Adrenal gland (tissue), 9 donors: ENCODE measurements at regions not wholly inside any gene's neighbourhood (a gene's known extent, or its start where the extent isn't known, plus 50 kb on each side); places are given as distances from the start of the nearest gene placed in this dataset.
A peak's percentile ranks its signal among the peaks of the same experiment; 100 is the strongest.

Experiments used
- DNase-seq, 7 donors: peaks; one replicate each; pipeline ENCODE4 v3.0.0-alpha.2; 2019 to 2020
- H3K27ac ChIP-seq, 5 donors: fragments of 200-600 bp; sonication (generic) in 4 of 5; 1 replicate in 3 of 5; 2 replicates in 2 of 5; pipeline versions ENCODE4 v1.5.1 to v1.8.0; 2016 to 2020; ENCODE audit warnings: mild to moderate bottlenecking in 1 of 5
- H3K27me3 ChIP-seq: fragments of 200-600 bp; 2 replicates; pipeline ENCODE4 v1.8.0; 2021
- H3K36me3 ChIP-seq, 2 donors: fragments of 200-600 bp; replicated peaks in 1 of 2; 1 replicate in 1 of 2; 2 replicates in 1 of 2; pipeline versions ENCODE4 v1.5.1 to v1.8.0; 2018 to 2022
- H3K4me1 ChIP-seq, 2 donors: fragments of 200-600 bp; replicated peaks in 1 of 2; 1 replicate in 1 of 2; 2 replicates in 1 of 2; pipeline versions ENCODE4 v1.5.1 to v1.8.0; 2018 to 2021
- H3K4me3 ChIP-seq, 4 donors: fragments of 200-600 bp; sonication (generic) in 3 of 4; one replicate each; pipeline ENCODE4 v1.5.1; 2016 to 2018
- H3K9me3 ChIP-seq, 3 donors: fragments of 200-600 bp; sonication (generic) in 1 of 3; replicated peaks in 1 of 3; 1 replicate in 2 of 3; 2 replicates in 1 of 3; pipeline versions ENCODE4 v1.5.1 to v1.8.0; 2016 to 2021
- CTCF ChIP-seq, 6 experiments: fragments of 450-650 bp in 4 of 6; fragments of 200-600 bp in 2 of 6; sonication (generic) in 1 of 6; IDR thresholded peaks; 1 replicate in 5 of 6; 2 replicates in 1 of 6; pipeline versions ENCODE4 v1.5.1 to v1.8.0; 2016 to 2021; ENCODE audit warnings: antibody characterized with exemption in 6 of 6, mild to moderate bottlenecking in 2 of 6, moderate library complexity in 1 of 6
- POLR2A ChIP-seq, 2 donors: fragments of 450-650 bp; IDR thresholded peaks; one replicate each; pipeline ENCODE4 v1.6.1; 2017; ENCODE audit warnings: antibody characterized with exemption in 2 of 2, mild to moderate bottlenecking in 2 of 2, moderate library complexity in 1 of 2
- whole genome bisulfite sequencing, 4 donors: extraction: QIAGEN DNeasy Blood & Tissue Kit in 2 of 4; methylation state at CpG; one replicate each; pipeline versions ENCODE4 v1.1.5 to v1.1.7; 2013 to 2017; 5-methylcytosine and 5-hydroxymethylcytosine counted together
- intact Hi-C, 2 donors: fragments of 100-400 bp; cut with DNase I; formaldehyde crosslinking; loops; one replicate each; pipeline versions ENCODE4 v1.14.1 to v1.15.0; 2022 to 2023
- donor health status: healthy with polysubstance abuse.
- donor health status: Bipolar disorder and iron deficiency.
- donor health status: DM: yes; HTN: yes; CAD: no.
- donor health status: DM: no; HTN: no; CAD: no.
- donor health status: DM: no; HTN: no; CAD: no.

- 82 to 90% (median 84%) methylated on average over 9 to 10 of the region's 10 CpGs for WGBS, 4 donors
These were observed 676.6 kb downstream of the MATN1 start for GRCh38 chr1:30046751-30047150.

GRCh38 chr1:30045304-30046090, 677.9 kb downstream of the MATN1 start:
- H3K4me1 ChIP-seq, result no peaks in the 10 kb centered on the region
- H3K4me3 ChIP-seq, result no peak overlapping the region
- intact Hi-C loops, result no loop called here
- DNase-seq, result peak in 1 of 7 donors; percentile 24
- no peak for TF ChIP-seq POLR2A (IDR thresholded peaks at IDR 0.05)
- TF ChIP-seq CTCF (IDR thresholded peaks at IDR 0.05), result no peak
- no peaks in the 10 kb centered on the region for H3K36me3 ChIP-seq
- no peaks in the 10 kb centered on the region for H3K9me3 ChIP-seq
- no peaks in the 10 kb centered on the region for H3K27me3 ChIP-seq
- WGBS, 4 donors, result 81 to 89% (median 87%) methylated on average over 2 to 4 of the region's 4 CpGs
- H3K27ac ChIP-seq, result no peak overlapping the region

More at GRCh38 chr1:30046751-30047150, 676.6 kb downstream of the MATN1 start:
- Histone ChIP-seq H3K4me3 (no peak overlapping the region), H3K27ac (no peak overlapping the region), H3K4me1 (no peaks in the 10 kb centered on the region), H3K27me3 (no peaks in the 10 kb centered on the region), H3K36me3 (no peaks in the 10 kb centered on the region), H3K9me3 (no peaks in the 10 kb centered on the region)
- TF ChIP-seq POLR2A (IDR thresholded peaks at IDR 0.05) (no peak), CTCF (IDR thresholded peaks at IDR 0.05) (no peak)
- intact Hi-C loops, result no loop called here
- DNase-seq, result peak in 1 of 7 donors; percentile 17

- H3K27me3 ChIP-seq, result no peaks in the 10 kb centered on the region
- no peak overlapping the region for H3K4me3 ChIP-seq
- intact Hi-C loops, result no loop called here
- no peaks in the 10 kb centered on the region for H3K36me3 ChIP-seq
- DNase-seq, result peak in 1 of 7 donors; percentile 23
- no peaks in the 10 kb centered on the region for H3K9me3 ChIP-seq
- H3K4me1 ChIP-seq, result no peaks in the 10 kb centered on the region
- no peak overlapping the region for H3K27ac ChIP-seq
- WGBS, 4 donors, result 90 to 100% (median 98%) methylated on average over 1 to 2 of the region's 2 CpGs
- TF ChIP-seq CTCF (IDR thresholded peaks at IDR 0.05) (no peak), POLR2A (IDR thresholded peaks at IDR 0.05) (no peak)
These were observed 678.7 kb downstream of the MATN1 start for GRCh38 chr1:30044656-30045144.

GRCh38 chr1:30043731-30044408, 679.5 kb downstream of the MATN1 start:
- Histone ChIP-seq H3K4me1 (no peaks in the 10 kb centered on the region), H3K27me3 (no peaks in the 10 kb centered on the region), H3K9me3 (no peaks in the 10 kb centered on the region), H3K4me3 (no peak overlapping the region), H3K36me3 (no peaks in the 10 kb centered on the region), H3K27ac (no peak overlapping the region)
- TF ChIP-seq CTCF (IDR thresholded peaks at IDR 0.05), result no peak
- TF ChIP-seq POLR2A (IDR thresholded peaks at IDR 0.05), result no peak
- intact Hi-C loops, result no loop called here
- WGBS, 4 donors, result 57 to 79% (median 76%) methylated on average over 1 of the region's 1 CpG; no CpG with 5 or more reads in 1 of the 4 donors
- peak in 1 of 7 donors; percentile 18 for DNase-seq
